Body of pancreas (tissue), 4 donors: ENCODE measurements at regions not wholly inside any gene's neighbourhood (a gene's known extent, or its start where the extent isn't known, plus 50 kb on each side); places are given as distances from the start of the nearest gene placed in this dataset.

Experiments
- CTCF ChIP-seq, 7 experiments: fragments of 450-650 bp in 4 of 7; fragments of 200-600 bp in 3 of 7; sonication (generic) in 3 of 7; IDR thresholded peaks; one replicate each; pipeline ENCODE4 v1.5.1; 2016 to 2019; ENCODE audit warnings: antibody characterized with exemption in 7 of 7
- POLR2A ChIP-seq, 3 donors: fragments of 450-650 bp; IDR thresholded peaks; one replicate each; pipeline ENCODE4 v1.6.1; 2016; ENCODE audit warnings: antibody characterized with exemption in 3 of 3, mild to moderate bottlenecking in 2 of 3

GRCh38 chr3:70554170-70554569 lies 241.7 kb upstream of the MDFIC2 start:
- no peak for TF ChIP-seq CTCF (IDR thresholded peaks at IDR 0.05)
- no peak for TF ChIP-seq POLR2A (IDR thresholded peaks at IDR 0.05)
